GM13977 (cell line): ENCODE measurements at regions not wholly inside any gene's neighbourhood (a gene's known extent, or its start where the extent isn't known, plus 50 kb on each side); places are given as distances from the start of the nearest gene placed in this dataset.

Experiments used
- DNase-seq: peaks from one replicate; pipeline ENCODE4 v3.0.0; 2012; ENCODE audit warnings: low spot score
- CTCF ChIP-seq: IDR thresholded peaks from 2 replicates; pipeline ENCODE4 v1.5.1; 2012; ENCODE audit warnings: mild to moderate bottlenecking, control low read depth; ENCODE audit not compliant: insufficient read depth; ENCODE audit errors: extremely low read depth, missing control alignments
- in situ Hi-C: fragments of 300-500 bp; cut with MboI; formaldehyde crosslinking; loops from one replicate; pipeline ENCODE4 v1.12.0; 2022; ENCODE audit warnings: low sequenced_read_pairs, low pct_unique_long_range_greater_than_20kb, mixed read lengths, inconsistent platforms; ENCODE audit not compliant: unreplicated experiment

- DNase-seq: no peak
- TF ChIP-seq CTCF: no peak
- in situ Hi-C loops: no loop called here
These were observed 410.6 kb downstream of the METTL15 start for GRCh38 chr11:28518825-28519224.

- DNase-seq: no peak
- no peak for TF ChIP-seq CTCF
- in situ Hi-C loops: no loop called here
These were observed 409.4 kb downstream of the METTL15 start for GRCh38 chr11:28517621-28518020.

GRCh38 chr11:28514391-28514790 lies 406.2 kb downstream of the METTL15 start:
- in situ Hi-C loops: no loop called here
- no peak for TF ChIP-seq CTCF
- no peak for DNase-seq

- in situ Hi-C loops: no loop called here
- TF ChIP-seq CTCF: no peak
These were observed 404.1 kb downstream of the METTL15 start for GRCh38 chr11:28512143-28512756.

GRCh38 chr11:28505232-28505631 lies 397.0 kb downstream of the METTL15 start:
- in situ Hi-C loops: no loop called here
- TF ChIP-seq CTCF: no peak
- no peak for DNase-seq

More at GRCh38 chr11:28512143-28512756, 404.1 kb downstream of the METTL15 start:
- DNase-seq: no peak

- TF ChIP-seq CTCF: no peak
- DNase-seq: no peak
- in situ Hi-C loops: no loop called here
These were observed 396.4 kb downstream of the METTL15 start for GRCh38 chr11:28504555-28505110.
